HEK293T (cell line): ENCODE measurements at regions not wholly inside any gene's neighbourhood (a gene's known extent, or its start where the extent isn't known, plus 50 kb on each side); places are given as distances from the start of the nearest gene placed in this dataset.

ENCODE experiments used
- CTCF ChIA-PET: fragments of 350-600 bp; formaldehyde crosslinking; extraction: SDS; loops from one replicate; lab custom pipeline; 2021; ENCODE audit warnings: antibody characterized with exemption, inconsistent platforms; lab: Yijun Ruan, JAX
- POLR2A ChIA-PET: fragments of 350-600 bp; formaldehyde crosslinking; extraction: SDS; loops from one replicate; lab custom pipeline; 2020; ENCODE audit warnings: antibody characterized with exemption, inconsistent platforms; lab: Yijun Ruan, JAX
- DNase-seq: peaks from one replicate; pipeline ENCODE4 v3.0.0; 2012; ENCODE audit warnings: mixed read lengths; ENCODE audit errors: extremely low spot score
- ARNT ChIP-seq: fragments of 450-650 bp; IDR thresholded peaks from 2 replicates; pipeline ENCODE4 v1.6.1; 2017; ENCODE audit warnings: mild to moderate bottlenecking
- BHLHE40 ChIP-seq: fragments of 450-650 bp; IDR thresholded peaks from 2 replicates; pipeline ENCODE4 v1.6.1; 2016; ENCODE audit warnings: mild to moderate bottlenecking, moderate library complexity, borderline replicate concordance
- CTBP1 ChIP-seq: fragments of 450-650 bp; IDR thresholded peaks from 2 replicates; pipeline ENCODE4 v1.6.1; 2016; ENCODE audit warnings: borderline replicate concordance
- ELF4 ChIP-seq: fragments of 450-650 bp; IDR thresholded peaks from 2 replicates; pipeline ENCODE4 v1.6.1; 2017; ENCODE audit warnings: antibody characterized with exemption
- FOXA1 ChIP-seq: fragments of 450-650 bp; IDR thresholded peaks from 2 replicates; pipeline ENCODE4 v1.6.1; 2016; ENCODE audit warnings: mild to moderate bottlenecking
- FOXK2 ChIP-seq: fragments of 450-650 bp; IDR thresholded peaks from 2 replicates; pipeline ENCODE4 v1.6.1; 2016; ENCODE audit warnings: mild to moderate bottlenecking
- FOXM1 ChIP-seq: fragments of 450-650 bp; IDR thresholded peaks from 2 replicates; pipeline ENCODE4 v1.6.1; 2017; ENCODE audit warnings: mild to moderate bottlenecking, borderline replicate concordance
- HDGF ChIP-seq: fragments of 450-650 bp; IDR thresholded peaks from 2 replicates; pipeline ENCODE4 v1.6.1; 2017; ENCODE audit warnings: antibody characterized with exemption, borderline replicate concordance
- L3MBTL2 ChIP-seq: fragments of 450-650 bp; conservative IDR thresholded peaks from 2 replicates; pipeline ENCODE4 v1.6.1; 2016; ENCODE audit warnings: mild to moderate bottlenecking
- LEF1 ChIP-seq: fragments of 450-650 bp; IDR thresholded peaks from 2 replicates; pipeline ENCODE4 v1.6.1; 2017; ENCODE audit warnings: mild to moderate bottlenecking, borderline replicate concordance
- NFRKB ChIP-seq: fragments of 450-650 bp; IDR thresholded peaks from 2 replicates; pipeline ENCODE4 v1.6.1; 2016; ENCODE audit warnings: mild to moderate bottlenecking, moderate library complexity
- PKNOX1 ChIP-seq: fragments of 450-650 bp; IDR thresholded peaks from 2 replicates; pipeline ENCODE4 v1.6.1; 2016
- SP1 ChIP-seq: fragments of 450-650 bp; IDR thresholded peaks from 2 replicates; pipeline ENCODE4 v1.6.1; 2017
- SUZ12 ChIP-seq: fragments of 450-650 bp; IDR thresholded peaks from 2 replicates; pipeline ENCODE4 v1.6.1; 2016; ENCODE audit warnings: mild to moderate bottlenecking
- TARDBP ChIP-seq: fragments of 450-650 bp; IDR thresholded peaks from 2 replicates; pipeline ENCODE4 v1.6.1; 2016
- ZNF384 ChIP-seq: fragments of 450-650 bp; IDR thresholded peaks from 2 replicates; pipeline ENCODE4 v1.6.1; 2016

- no peak for DNase-seq
- no peak for TF ChIP-seq ZNF384
- TF ChIP-seq L3MBTL2 = no peak
- no peak for TF ChIP-seq FOXM1
- TF ChIP-seq BHLHE40 = no peak
- no peak for TF ChIP-seq TARDBP
- TF ChIP-seq NFRKB = no peak
- no peak for TF ChIP-seq CTBP1
- TF ChIP-seq SUZ12 = no peak
- no peak for TF ChIP-seq SP1
- TF ChIP-seq HDGF = no peak
- TF ChIP-seq FOXK2 = no peak
- no peak for TF ChIP-seq FOXA1
- CTCF ChIA-PET = no interaction called here
These were observed 65.8 kb upstream of the S1PR3 start for GRCh38 chr9:88925481-88925880.

GRCh38 chr9:88926781-88927505, 64.3 kb upstream of the S1PR3 start:
- no peak for DNase-seq
- ChIA-PET CTCF (no interaction called here), POLR2A (no interaction called here)
- TF ChIP-seq PKNOX1 (no peak), LEF1 (no peak), FOXK2 (no peak), HDGF (no peak), ARNT (no peak), ELF4 (no peak), SUZ12 (no peak), FOXA1 (no peak), CTBP1 (no peak), L3MBTL2 (no peak), FOXM1 (no peak), BHLHE40 (no peak), NFRKB (no peak), TARDBP (no peak), ZNF384 (no peak), SP1 (no peak)

More at GRCh38 chr9:88925481-88925880, 65.8 kb upstream of the S1PR3 start:
- POLR2A ChIA-PET = no interaction called here

- no peak for TF ChIP-seq BHLHE40
- TF ChIP-seq TARDBP = no peak
- no peak for TF ChIP-seq SUZ12
- TF ChIP-seq NFRKB = no peak
- TF ChIP-seq LEF1 = no peak
- no peak for TF ChIP-seq ARNT
- no peak for TF ChIP-seq SP1
- TF ChIP-seq FOXM1 = no peak
- no peak for TF ChIP-seq HDGF
- no peak for TF ChIP-seq FOXK2
- DNase-seq = no peak
- CTCF ChIA-PET = no interaction called here
- POLR2A ChIA-PET = no interaction called here
These were observed 63.8 kb upstream of the S1PR3 start for GRCh38 chr9:88927510-88927909.

- POLR2A ChIA-PET = no interaction called here
- TF ChIP-seq LEF1 (no peak), PKNOX1 (no peak), CTBP1 (no peak), SP1 (no peak), SUZ12 (no peak), FOXM1 (no peak), TARDBP (no peak)
- DNase-seq = no peak
- CTCF ChIA-PET = no interaction called here
These were observed 60.6 kb upstream of the S1PR3 start for GRCh38 chr9:88930716-88931115.

- no peak for DNase-seq
- POLR2A ChIA-PET = no interaction called here
- CTCF ChIA-PET = no interaction called here
- TF ChIP-seq L3MBTL2 (no peak), FOXM1 (no peak), ARNT (no peak), BHLHE40 (no peak), ELF4 (no peak), HDGF (no peak), ZNF384 (no peak), SUZ12 (no peak), PKNOX1 (no peak), SP1 (no peak), LEF1 (no peak), FOXK2 (no peak), FOXA1 (no peak), NFRKB (no peak), TARDBP (no peak), CTBP1 (no peak)
These were observed 58.5 kb upstream of the S1PR3 start for GRCh38 chr9:88932766-88933165.

- TF ChIP-seq SP1 (no peak), CTBP1 (no peak), TARDBP (no peak), BHLHE40 (no peak), SUZ12 (no peak), FOXM1 (no peak)
- ChIA-PET POLR2A (no interaction called here), CTCF (no interaction called here)
- no peak for DNase-seq
These were observed 57.5 kb upstream of the S1PR3 start for GRCh38 chr9:88933607-88934379.
